GM21381 (cell line): ENCODE measurements at regions not wholly inside any gene's neighbourhood (a gene's known extent, or its start where the extent isn't known, plus 50 kb on each side); places are given as distances from the start of the nearest gene placed in this dataset.

Experiments used
- ATAC-seq: cut with Tn5 transposase; IDR thresholded peaks from one replicate; pipeline ENCODE4 v1.9.1; 2021; ENCODE audit warnings: mild to moderate bottlenecking, moderate library complexity; ENCODE audit not compliant: unreplicated experiment

- ATAC-seq: no peak
Measured at GRCh38 chr21:26659757-26660156, 86.7 kb upstream of the CYYR1 start.

GRCh38 chr21:26659182-26659581 lies 86.1 kb upstream of the CYYR1 start:
- ATAC-seq: no peak

GRCh38 chr21:26655460-26655859 lies 82.4 kb upstream of the CYYR1 start:
- ATAC-seq: no peak

GRCh38 chr21:26653430-26653829 lies 80.3 kb upstream of the CYYR1 start:
- no peak for ATAC-seq

GRCh38 chr21:26652854-26653253 lies 79.8 kb upstream of the CYYR1 start:
- no peak for ATAC-seq

GRCh38 chr21:26641062-26641461 lies 68.0 kb upstream of the CYYR1 start:
- no peak for ATAC-seq

- no peak for ATAC-seq
Measured at GRCh38 chr21:26637201-26637745, 64.2 kb upstream of the CYYR1 start.

- no peak for ATAC-seq
Measured at GRCh38 chr21:26635681-26636080, 62.6 kb upstream of the CYYR1 start.

- ATAC-seq: no peak
Measured at GRCh38 chr21:26632691-26633090, 59.6 kb upstream of the CYYR1 start.

- no peak for ATAC-seq
Measured at GRCh38 chr21:26626187-26626586, 53.1 kb upstream of the CYYR1 start.

GRCh38 chr21:26624983-26625519 lies 52.0 kb upstream of the CYYR1 start:
- no peak for ATAC-seq
